PFSK-1 (cell line): ENCODE measurements at regions not wholly inside any gene's neighbourhood (a gene's known extent, or its start where the extent isn't known, plus 50 kb on each side); places are given as distances from the start of the nearest gene placed in this dataset.

ENCODE experiments used
- SIN3A ChIP-seq: IDR thresholded peaks from 2 replicates; pipeline ENCODE4 v1.6.1; 2012; ENCODE audit warnings: mild to moderate bottlenecking, low read length, moderate library complexity, borderline replicate concordance; ENCODE audit not compliant: insufficient read depth
- TF ChIP-seq, protein P1 (sequence below), 2 experiments: IDR thresholded peaks; 2 replicates each; pipeline versions ENCODE4 v1.6.1 to v1.8.0; 2011 to 2012; ENCODE audit warnings: low read depth in 2 of 2, low read length in 2 of 2, control low read depth in 1 of 2, inconsistent platforms in 1 of 2, mild to moderate bottlenecking in 1 of 2, moderate library complexity in 1 of 2; ENCODE audit not compliant: insufficient read depth in 1 of 2

DNA sequence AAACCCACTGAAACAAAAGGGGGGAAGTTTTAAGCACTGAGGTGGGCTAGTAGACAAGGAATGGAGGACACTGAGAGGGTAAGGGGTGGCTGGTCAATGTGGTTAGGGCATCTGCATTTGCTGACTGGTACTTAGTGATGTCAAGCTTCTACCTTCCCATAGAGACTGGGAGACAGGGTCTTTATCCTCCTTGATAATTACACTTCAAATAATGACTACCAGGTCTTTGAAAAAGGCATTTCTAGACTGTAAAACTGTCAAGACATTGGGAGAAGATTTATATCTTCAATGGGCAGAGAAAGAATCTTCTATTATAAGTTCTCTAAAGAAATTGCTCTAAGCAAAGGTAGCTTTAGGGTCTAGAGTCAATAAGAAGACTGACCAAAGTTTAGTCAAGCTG lies 1490.8 kb upstream of the PCDH20 start:
- TF ChIP-seq, protein P1, sequence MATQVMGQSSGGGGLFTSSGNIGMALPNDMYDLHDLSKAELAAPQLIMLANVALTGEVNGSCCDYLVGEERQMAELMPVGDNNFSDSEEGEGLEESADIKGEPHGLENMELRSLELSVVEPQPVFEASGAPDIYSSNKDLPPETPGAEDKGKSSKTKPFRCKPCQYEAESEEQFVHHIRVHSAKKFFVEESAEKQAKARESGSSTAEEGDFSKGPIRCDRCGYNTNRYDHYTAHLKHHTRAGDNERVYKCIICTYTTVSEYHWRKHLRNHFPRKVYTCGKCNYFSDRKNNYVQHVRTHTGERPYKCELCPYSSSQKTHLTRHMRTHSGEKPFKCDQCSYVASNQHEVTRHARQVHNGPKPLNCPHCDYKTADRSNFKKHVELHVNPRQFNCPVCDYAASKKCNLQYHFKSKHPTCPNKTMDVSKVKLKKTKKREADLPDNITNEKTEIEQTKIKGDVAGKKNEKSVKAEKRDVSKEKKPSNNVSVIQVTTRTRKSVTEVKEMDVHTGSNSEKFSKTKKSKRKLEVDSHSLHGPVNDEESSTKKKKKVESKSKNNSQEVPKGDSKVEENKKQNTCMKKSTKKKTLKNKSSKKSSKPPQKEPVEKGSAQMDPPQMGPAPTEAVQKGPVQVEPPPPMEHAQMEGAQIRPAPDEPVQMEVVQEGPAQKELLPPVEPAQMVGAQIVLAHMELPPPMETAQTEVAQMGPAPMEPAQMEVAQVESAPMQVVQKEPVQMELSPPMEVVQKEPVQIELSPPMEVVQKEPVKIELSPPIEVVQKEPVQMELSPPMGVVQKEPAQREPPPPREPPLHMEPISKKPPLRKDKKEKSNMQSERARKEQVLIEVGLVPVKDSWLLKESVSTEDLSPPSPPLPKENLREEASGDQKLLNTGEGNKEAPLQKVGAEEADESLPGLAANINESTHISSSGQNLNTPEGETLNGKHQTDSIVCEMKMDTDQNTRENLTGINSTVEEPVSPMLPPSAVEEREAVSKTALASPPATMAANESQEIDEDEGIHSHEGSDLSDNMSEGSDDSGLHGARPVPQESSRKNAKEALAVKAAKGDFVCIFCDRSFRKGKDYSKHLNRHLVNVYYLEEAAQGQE (IDR thresholded peaks at IDR 0.05; ENCODE audit: insufficient read depth in 1 of 2, low read depth in 2 of 2, low read length in 2 of 2) = no peak
- TF ChIP-seq SIN3A = no peak
